ENCODE measurements at regions not wholly inside any gene's neighbourhood (a gene's known extent, or its start where the extent isn't known, plus 50 kb on each side); places are given as distances from the start of the nearest gene placed in this dataset.

DNA sequence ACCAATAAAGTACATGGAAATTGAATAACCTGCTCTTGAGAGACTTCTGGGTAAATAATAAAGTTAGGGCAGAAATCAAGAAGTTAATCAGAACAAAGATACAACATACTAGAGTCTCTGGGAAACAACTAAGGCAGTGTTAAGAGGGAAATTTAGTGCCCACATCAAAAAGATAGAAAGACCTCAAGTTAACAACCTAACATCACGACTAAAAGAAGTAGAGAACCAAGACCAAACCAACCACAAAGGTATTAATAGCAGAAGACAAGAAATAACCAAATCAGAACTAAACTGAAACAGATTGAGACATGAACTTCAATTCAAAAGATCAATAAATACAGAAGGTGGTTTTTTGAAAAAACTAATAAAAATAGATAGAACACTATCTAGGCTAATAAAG lies 140.7 kb downstream of the JRKL start:
- DNase-seq (ENCODE audit: low spot score) = no peak
- H3K27ac ChIP-seq (ENCODE audit: low read depth in 1 of 2, low read length in 2 of 2) = no peak overlapping the region
- WGBS = 37% methylated on average over 1 of the region's 1 CpG

DNA sequence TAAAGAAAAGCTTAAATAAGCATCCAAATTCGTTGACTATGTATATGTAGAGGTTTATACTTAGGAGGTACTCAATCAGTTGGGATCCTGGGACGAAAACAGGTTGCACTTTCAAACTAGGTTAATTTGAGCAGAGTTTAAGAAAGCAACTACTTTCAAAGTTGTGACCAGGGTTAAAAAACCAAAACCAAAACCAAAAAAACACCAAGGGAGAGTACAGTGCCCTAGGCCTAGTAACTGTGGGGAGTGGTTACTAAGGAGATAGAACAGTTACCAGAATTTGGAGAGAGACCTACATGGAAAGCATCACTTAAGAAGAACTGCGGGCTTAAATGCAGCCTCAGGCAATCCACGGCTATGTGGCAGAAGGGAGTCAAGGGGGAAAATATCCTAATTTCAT lies 148.3 kb downstream of the JRKL start:
- peaks cover 0 to 2% (median 0%) of the 10 kb centered on the region in 4 donors for H3K27me3 ChIP-seq (ENCODE audit: control insufficient read depth in 4 of 4, insufficient read depth in 4 of 4, low read length in 3 of 4)
- no peaks in the 10 kb centered on the region for H3K4me1 ChIP-seq (ENCODE audit: control insufficient read depth in 4 of 4, insufficient read depth in 4 of 4, low read length in 3 of 4)
- H3K9me3 ChIP-seq (ENCODE audit: control insufficient read depth in 4 of 4, low read length in 3 of 4) = peaks cover 0 to 2% (median under 1%) of the 10 kb centered on the region in 4 donors
- no peak for DNase-seq (ENCODE audit: low spot score)
- WGBS = 57% methylated on average over 4 of the region's 4 CpGs
- H3K4me3 ChIP-seq (ENCODE audit: low read depth in 1 of 3, low read length in 3 of 3) = no peak overlapping the region
- H3K9ac ChIP-seq (ENCODE audit: low read depth in 1 of 2, low read length in 2 of 2) = no peak overlapping the region
- no peaks in the 10 kb centered on the region for H3K36me3 ChIP-seq (ENCODE audit: control insufficient read depth in 4 of 4, insufficient read depth in 3 of 4, low read depth in 1 of 4, low read length in 3 of 4)
- H3K27ac ChIP-seq (ENCODE audit: low read depth in 1 of 2, low read length in 2 of 2) = no peak overlapping the region
- TF ChIP-seq YY1 (IDR thresholded peaks at IDR 0.05) (no peak), FOXA2 (IDR thresholded peaks at IDR 0.05) (no peak), TAF1 (conservative IDR thresholded peaks at IDR 0.05) (no peak), JUND (IDR thresholded peaks at IDR 0.05) (no peak), NR2F2 (IDR thresholded peaks at IDR 0.05) (no peak), GABPA (IDR thresholded peaks at IDR 0.05 in 1 of 2, conservative IDR thresholded peaks at IDR 0.05 in 1 of 2) (no peak), HNF4G (IDR thresholded peaks at IDR 0.05) (no peak), SP1 (IDR thresholded peaks at IDR 0.05) (no peak), HNF4A (conservative IDR thresholded peaks at IDR 0.05) (no peak)
- TF ChIP-seq, protein P1, sequence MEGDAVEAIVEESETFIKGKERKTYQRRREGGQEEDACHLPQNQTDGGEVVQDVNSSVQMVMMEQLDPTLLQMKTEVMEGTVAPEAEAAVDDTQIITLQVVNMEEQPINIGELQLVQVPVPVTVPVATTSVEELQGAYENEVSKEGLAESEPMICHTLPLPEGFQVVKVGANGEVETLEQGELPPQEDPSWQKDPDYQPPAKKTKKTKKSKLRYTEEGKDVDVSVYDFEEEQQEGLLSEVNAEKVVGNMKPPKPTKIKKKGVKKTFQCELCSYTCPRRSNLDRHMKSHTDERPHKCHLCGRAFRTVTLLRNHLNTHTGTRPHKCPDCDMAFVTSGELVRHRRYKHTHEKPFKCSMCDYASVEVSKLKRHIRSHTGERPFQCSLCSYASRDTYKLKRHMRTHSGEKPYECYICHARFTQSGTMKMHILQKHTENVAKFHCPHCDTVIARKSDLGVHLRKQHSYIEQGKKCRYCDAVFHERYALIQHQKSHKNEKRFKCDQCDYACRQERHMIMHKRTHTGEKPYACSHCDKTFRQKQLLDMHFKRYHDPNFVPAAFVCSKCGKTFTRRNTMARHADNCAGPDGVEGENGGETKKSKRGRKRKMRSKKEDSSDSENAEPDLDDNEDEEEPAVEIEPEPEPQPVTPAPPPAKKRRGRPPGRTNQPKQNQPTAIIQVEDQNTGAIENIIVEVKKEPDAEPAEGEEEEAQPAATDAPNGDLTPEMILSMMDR (IDR thresholded peaks at IDR 0.05; ENCODE audit: low read depth, low read length, missing input control) = no peak
- TF ChIP-seq, protein P2, sequence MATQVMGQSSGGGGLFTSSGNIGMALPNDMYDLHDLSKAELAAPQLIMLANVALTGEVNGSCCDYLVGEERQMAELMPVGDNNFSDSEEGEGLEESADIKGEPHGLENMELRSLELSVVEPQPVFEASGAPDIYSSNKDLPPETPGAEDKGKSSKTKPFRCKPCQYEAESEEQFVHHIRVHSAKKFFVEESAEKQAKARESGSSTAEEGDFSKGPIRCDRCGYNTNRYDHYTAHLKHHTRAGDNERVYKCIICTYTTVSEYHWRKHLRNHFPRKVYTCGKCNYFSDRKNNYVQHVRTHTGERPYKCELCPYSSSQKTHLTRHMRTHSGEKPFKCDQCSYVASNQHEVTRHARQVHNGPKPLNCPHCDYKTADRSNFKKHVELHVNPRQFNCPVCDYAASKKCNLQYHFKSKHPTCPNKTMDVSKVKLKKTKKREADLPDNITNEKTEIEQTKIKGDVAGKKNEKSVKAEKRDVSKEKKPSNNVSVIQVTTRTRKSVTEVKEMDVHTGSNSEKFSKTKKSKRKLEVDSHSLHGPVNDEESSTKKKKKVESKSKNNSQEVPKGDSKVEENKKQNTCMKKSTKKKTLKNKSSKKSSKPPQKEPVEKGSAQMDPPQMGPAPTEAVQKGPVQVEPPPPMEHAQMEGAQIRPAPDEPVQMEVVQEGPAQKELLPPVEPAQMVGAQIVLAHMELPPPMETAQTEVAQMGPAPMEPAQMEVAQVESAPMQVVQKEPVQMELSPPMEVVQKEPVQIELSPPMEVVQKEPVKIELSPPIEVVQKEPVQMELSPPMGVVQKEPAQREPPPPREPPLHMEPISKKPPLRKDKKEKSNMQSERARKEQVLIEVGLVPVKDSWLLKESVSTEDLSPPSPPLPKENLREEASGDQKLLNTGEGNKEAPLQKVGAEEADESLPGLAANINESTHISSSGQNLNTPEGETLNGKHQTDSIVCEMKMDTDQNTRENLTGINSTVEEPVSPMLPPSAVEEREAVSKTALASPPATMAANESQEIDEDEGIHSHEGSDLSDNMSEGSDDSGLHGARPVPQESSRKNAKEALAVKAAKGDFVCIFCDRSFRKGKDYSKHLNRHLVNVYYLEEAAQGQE (IDR thresholded peaks at IDR 0.05) = no peak
- TF ChIP-seq, protein P3, sequence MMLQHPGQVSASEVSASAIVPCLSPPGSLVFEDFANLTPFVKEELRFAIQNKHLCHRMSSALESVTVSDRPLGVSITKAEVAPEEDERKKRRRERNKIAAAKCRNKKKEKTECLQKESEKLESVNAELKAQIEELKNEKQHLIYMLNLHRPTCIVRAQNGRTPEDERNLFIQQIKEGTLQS (IDR thresholded peaks at IDR 0.05) = no peak
- TF ChIP-seq, protein P4, sequence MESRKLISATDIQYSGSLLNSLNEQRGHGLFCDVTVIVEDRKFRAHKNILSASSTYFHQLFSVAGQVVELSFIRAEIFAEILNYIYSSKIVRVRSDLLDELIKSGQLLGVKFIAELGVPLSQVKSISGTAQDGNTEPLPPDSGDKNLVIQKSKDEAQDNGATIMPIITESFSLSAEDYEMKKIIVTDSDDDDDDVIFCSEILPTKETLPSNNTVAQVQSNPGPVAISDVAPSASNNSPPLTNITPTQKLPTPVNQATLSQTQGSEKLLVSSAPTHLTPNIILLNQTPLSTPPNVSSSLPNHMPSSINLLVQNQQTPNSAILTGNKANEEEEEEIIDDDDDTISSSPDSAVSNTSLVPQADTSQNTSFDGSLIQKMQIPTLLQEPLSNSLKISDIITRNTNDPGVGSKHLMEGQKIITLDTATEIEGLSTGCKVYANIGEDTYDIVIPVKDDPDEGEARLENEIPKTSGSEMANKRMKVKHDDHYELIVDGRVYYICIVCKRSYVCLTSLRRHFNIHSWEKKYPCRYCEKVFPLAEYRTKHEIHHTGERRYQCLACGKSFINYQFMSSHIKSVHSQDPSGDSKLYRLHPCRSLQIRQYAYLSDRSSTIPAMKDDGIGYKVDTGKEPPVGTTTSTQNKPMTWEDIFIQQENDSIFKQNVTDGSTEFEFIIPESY (IDR thresholded peaks at IDR 0.05) = no peak

More for the DNA sequence above, 140.7 kb downstream of the JRKL start:
- H3K4me1 ChIP-seq (ENCODE audit: control insufficient read depth in 4 of 4, insufficient read depth in 4 of 4, low read length in 3 of 4) = no peaks in the 10 kb centered on the region
- no peak overlapping the region for H3K9ac ChIP-seq (ENCODE audit: low read depth in 1 of 2, low read length in 2 of 2)
- H3K9me3 ChIP-seq (ENCODE audit: control insufficient read depth in 4 of 4, low read length in 3 of 4) = peaks cover 0 to 3% (median 2%) of the 10 kb centered on the region in 4 donors
- H3K36me3 ChIP-seq (ENCODE audit: control insufficient read depth in 4 of 4, insufficient read depth in 3 of 4, low read depth in 1 of 4, low read length in 3 of 4) = no peaks in the 10 kb centered on the region
- no peak for TF ChIP-seq RAD21 (IDR thresholded peaks at IDR 0.05)
- TF ChIP-seq FOXA2 (IDR thresholded peaks at IDR 0.05) = no peak
- TF ChIP-seq EGR1 (IDR thresholded peaks at IDR 0.05; ENCODE audit: low read depth in 2 of 2) = no peak
- no peak for TF ChIP-seq TAF1 (conservative IDR thresholded peaks at IDR 0.05)
- no peak for TF ChIP-seq SP1 (IDR thresholded peaks at IDR 0.05)
- TF ChIP-seq RXRA (IDR thresholded peaks at IDR 0.05) = no peak
- TF ChIP-seq, protein P3 (IDR thresholded peaks at IDR 0.05) = no peak
- no peak for TF ChIP-seq JUND (IDR thresholded peaks at IDR 0.05)
- TF ChIP-seq NR2F2 (IDR thresholded peaks at IDR 0.05) = no peak
- TF ChIP-seq, protein P5, sequence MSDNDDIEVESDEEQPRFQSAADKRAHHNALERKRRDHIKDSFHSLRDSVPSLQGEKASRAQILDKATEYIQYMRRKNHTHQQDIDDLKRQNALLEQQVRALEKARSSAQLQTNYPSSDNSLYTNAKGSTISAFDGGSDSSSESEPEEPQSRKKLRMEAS (IDR thresholded peaks at IDR 0.05) = no peak
- TF ChIP-seq, protein P1 (IDR thresholded peaks at IDR 0.05; ENCODE audit: low read depth, low read length, missing input control) = no peak
- no peak for TF ChIP-seq YY1 (IDR thresholded peaks at IDR 0.05)
- TF ChIP-seq, protein P4 (IDR thresholded peaks at IDR 0.05) = no peak
- TF ChIP-seq HNF4G (IDR thresholded peaks at IDR 0.05) = no peak
- no peak overlapping the region for H3K4me3 ChIP-seq (ENCODE audit: low read depth in 1 of 3, low read length in 3 of 3)
- H3K27me3 ChIP-seq (ENCODE audit: control insufficient read depth in 4 of 4, insufficient read depth in 4 of 4, low read length in 3 of 4) = peaks cover 0 to 2% (median 0%) of the 10 kb centered on the region in 4 donors
